ENCODE measurements at regions not wholly inside any gene's neighbourhood (a gene's known extent, or its start where the extent isn't known, plus 50 kb on each side); places are given as distances from the start of the nearest gene placed in this dataset.

DNA sequence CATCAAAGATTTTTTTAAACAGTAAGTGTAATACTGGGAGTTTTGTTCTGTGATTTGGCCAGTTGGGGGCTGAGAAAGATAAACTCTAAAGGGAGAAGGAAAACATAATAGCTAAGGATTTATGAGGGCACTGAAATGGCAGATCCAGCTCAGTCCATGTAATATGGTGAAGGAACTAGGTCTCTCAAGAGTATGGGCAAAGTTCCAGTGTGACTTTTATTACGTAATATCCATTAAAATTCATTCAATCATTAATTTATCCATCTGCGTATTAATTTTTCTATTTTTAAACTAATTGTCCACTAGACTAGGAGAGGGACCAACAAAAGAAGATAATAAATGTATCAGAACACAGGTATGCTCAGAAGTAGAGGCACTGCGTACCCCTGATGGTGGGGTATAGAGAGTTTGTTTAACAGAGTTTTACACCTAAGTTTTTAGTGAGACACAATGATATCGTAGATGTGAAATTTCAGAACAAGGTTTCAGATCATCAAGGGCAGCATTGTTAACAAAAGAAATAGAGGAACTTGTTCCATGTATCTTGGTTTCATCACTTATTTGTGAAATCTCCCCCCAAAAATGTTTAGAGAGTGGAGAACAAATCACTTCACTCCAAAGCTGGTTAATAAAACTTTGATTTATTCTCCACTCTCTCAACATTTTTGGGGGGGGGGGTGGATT lies 351.1 kb downstream of the GRXCR1 start:
- no peak for TF ChIP-seq EZH2phosphoT487 (IDR thresholded peaks at IDR 0.05; ENCODE audit: low read depth, severe bottlenecking, unreplicated experiment)
- TF ChIP-seq EZH2 (IDR thresholded peaks at IDR 0.05; ENCODE audit: borderline replicate concordance) = no peak
- TF ChIP-seq, protein P1, sequence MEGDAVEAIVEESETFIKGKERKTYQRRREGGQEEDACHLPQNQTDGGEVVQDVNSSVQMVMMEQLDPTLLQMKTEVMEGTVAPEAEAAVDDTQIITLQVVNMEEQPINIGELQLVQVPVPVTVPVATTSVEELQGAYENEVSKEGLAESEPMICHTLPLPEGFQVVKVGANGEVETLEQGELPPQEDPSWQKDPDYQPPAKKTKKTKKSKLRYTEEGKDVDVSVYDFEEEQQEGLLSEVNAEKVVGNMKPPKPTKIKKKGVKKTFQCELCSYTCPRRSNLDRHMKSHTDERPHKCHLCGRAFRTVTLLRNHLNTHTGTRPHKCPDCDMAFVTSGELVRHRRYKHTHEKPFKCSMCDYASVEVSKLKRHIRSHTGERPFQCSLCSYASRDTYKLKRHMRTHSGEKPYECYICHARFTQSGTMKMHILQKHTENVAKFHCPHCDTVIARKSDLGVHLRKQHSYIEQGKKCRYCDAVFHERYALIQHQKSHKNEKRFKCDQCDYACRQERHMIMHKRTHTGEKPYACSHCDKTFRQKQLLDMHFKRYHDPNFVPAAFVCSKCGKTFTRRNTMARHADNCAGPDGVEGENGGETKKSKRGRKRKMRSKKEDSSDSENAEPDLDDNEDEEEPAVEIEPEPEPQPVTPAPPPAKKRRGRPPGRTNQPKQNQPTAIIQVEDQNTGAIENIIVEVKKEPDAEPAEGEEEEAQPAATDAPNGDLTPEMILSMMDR (IDR thresholded peaks at IDR 0.05; ENCODE audit: poor library complexity) = no peak

DNA sequence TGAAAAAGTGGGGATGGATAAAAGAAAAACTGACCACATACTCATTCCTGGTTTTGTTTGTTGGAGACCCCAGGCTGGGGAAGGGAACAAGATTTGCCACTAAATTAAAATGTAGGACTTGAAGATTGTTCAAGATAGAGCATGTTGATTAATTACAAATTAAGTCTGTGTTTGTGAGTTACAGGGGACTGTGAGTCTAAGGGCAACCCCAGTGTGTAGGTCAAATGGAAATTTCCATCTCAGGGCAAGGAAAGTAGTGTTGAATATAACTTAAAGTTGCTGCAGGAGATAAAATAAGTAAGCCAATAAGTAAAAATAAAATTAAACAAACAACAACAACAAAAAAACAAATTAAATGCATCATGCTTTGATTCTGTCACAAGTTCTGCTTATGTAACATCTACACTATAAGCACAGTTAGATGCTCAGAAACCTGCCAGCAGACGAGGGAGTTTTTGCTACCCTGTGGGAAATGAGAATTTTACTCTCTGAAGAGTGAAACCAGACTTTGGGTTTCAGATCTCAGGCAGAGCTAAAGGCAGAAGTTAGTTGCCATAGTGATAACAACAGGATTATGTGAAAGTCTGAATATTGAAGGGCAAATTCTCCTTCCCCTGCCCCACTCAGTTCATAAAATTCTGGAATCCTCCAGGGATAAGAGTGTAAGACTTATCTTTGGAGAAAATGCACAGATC lies 352.3 kb downstream of the GRXCR1 start:
- no peak overlapping the region for H2AFZ ChIP-seq
- H3K9me3 ChIP-seq (ENCODE audit: low read depth) = no peaks in the 10 kb centered on the region
- no peaks in the 10 kb centered on the region for H3K27me3 ChIP-seq
- WGBS (ENCODE audit: low lambda C conversion rate, missing lambda C conversion rate) = 55% methylated on average over 1 of the region's 1 CpG
- no peaks in the 10 kb centered on the region for H3K9me2 ChIP-seq (replicated peaks; ENCODE audit: insufficient read depth)
- no peaks in the 10 kb centered on the region for H4K20me1 ChIP-seq (ENCODE audit: insufficient read depth, poor library complexity, severe bottlenecking)
- no peak for DNase-seq (ENCODE audit: low spot score)
- H3K4me2 ChIP-seq = no peak overlapping the region
- no peak overlapping the region for H3K4me3 ChIP-seq
- no peaks in the 10 kb centered on the region for H3K4me1 ChIP-seq (ENCODE audit: insufficient read depth)
- H3K27ac ChIP-seq = no peak overlapping the region
- H3K79me2 ChIP-seq = no peaks in the 10 kb centered on the region
- TF ChIP-seq, protein P1 (IDR thresholded peaks at IDR 0.05; ENCODE audit: poor library complexity) = no peak
- TF ChIP-seq EZH2phosphoT487 (IDR thresholded peaks at IDR 0.05; ENCODE audit: low read depth, severe bottlenecking, unreplicated experiment) = no peak
- no peak for TF ChIP-seq EZH2 (IDR thresholded peaks at IDR 0.05; ENCODE audit: borderline replicate concordance)
- H3K36me3 ChIP-seq (replicated peaks; ENCODE audit: insufficient read depth, low read depth) = no peaks in the 10 kb centered on the region

More for the DNA sequence above, 351.1 kb downstream of the GRXCR1 start:
- H3K27me3 ChIP-seq = no peaks in the 10 kb centered on the region
- 87% methylated on average over 4 of the region's 4 CpGs for WGBS (ENCODE audit: low lambda C conversion rate, missing lambda C conversion rate)
- no peaks in the 10 kb centered on the region for H3K9me3 ChIP-seq (ENCODE audit: low read depth)
- H2AFZ ChIP-seq = no peak overlapping the region
- H3K27ac ChIP-seq = no peak overlapping the region
- no peaks in the 10 kb centered on the region for H3K79me2 ChIP-seq
- no peak overlapping the region for H3K4me3 ChIP-seq
- no peaks in the 10 kb centered on the region for H4K20me1 ChIP-seq (ENCODE audit: insufficient read depth, poor library complexity, severe bottlenecking)
- H3K9me2 ChIP-seq (replicated peaks; ENCODE audit: insufficient read depth) = no peaks in the 10 kb centered on the region
- no peak overlapping the region for H3K4me2 ChIP-seq
- H3K4me1 ChIP-seq (ENCODE audit: insufficient read depth) = no peaks in the 10 kb centered on the region
- DNase-seq (ENCODE audit: low spot score) = no peak
- H3K36me3 ChIP-seq (replicated peaks; ENCODE audit: insufficient read depth, low read depth) = no peaks in the 10 kb centered on the region

DNA sequence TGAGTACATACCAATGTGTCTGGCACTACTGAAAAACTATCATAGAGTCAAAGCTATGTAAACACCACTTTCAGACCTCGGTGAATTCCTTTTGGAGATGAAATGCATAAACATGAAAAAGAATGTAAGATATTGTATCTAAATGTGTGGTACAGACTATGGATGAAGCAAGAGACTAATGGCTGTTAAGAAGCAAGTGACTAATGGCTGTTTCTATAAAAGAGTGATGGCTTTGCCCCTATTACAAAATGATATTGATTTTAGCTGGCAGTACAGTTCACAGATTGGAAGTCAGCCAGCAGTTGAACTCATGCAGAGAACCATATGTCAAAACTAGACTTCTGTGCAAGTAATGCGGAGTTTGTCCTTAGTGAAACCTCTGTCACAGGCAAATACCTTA lies 359.3 kb downstream of the GRXCR1 start:
- H4K20me1 ChIP-seq (ENCODE audit: insufficient read depth, poor library complexity, severe bottlenecking) = no peaks in the 10 kb centered on the region
- no peaks in the 10 kb centered on the region for H3K9me3 ChIP-seq (ENCODE audit: low read depth)
- no peaks in the 10 kb centered on the region for H3K9me2 ChIP-seq (replicated peaks; ENCODE audit: insufficient read depth)
- H3K4me2 ChIP-seq = no peak overlapping the region
- no peak overlapping the region for H2AFZ ChIP-seq
- H3K4me1 ChIP-seq (ENCODE audit: insufficient read depth) = no peaks in the 10 kb centered on the region
- no peak for TF ChIP-seq EZH2 (IDR thresholded peaks at IDR 0.05; ENCODE audit: borderline replicate concordance)
- TF ChIP-seq, protein P1 (IDR thresholded peaks at IDR 0.05; ENCODE audit: poor library complexity) = no peak
- TF ChIP-seq EZH2phosphoT487 (IDR thresholded peaks at IDR 0.05; ENCODE audit: low read depth, severe bottlenecking, unreplicated experiment) = no peak
- H3K36me3 ChIP-seq (replicated peaks; ENCODE audit: insufficient read depth, low read depth) = no peaks in the 10 kb centered on the region
- no peak overlapping the region for H3K27ac ChIP-seq
- H3K27me3 ChIP-seq = no peaks in the 10 kb centered on the region
- peak; percentile 5 for DNase-seq (ENCODE audit: low spot score)
- no peak overlapping the region for H3K4me3 ChIP-seq
- H3K79me2 ChIP-seq = no peaks in the 10 kb centered on the region
- 56% methylated on average over 2 of the region's 2 CpGs for WGBS (ENCODE audit: low lambda C conversion rate, missing lambda C conversion rate)
